Ammon's horn (tissue), 1 donor: ENCODE measurements at regions not wholly inside any gene's neighbourhood (a gene's known extent, or its start where the extent isn't known, plus 50 kb on each side); places are given as distances from the start of the nearest gene placed in this dataset.
A peak's percentile ranks its signal among the peaks of the same experiment; 100 is the strongest.

ENCODE experiments used
- DNase-seq: peaks from one replicate; pipeline ENCODE4 v3.0.0-alpha.2; 2016; ENCODE audit warnings: low spot score

DNA sequence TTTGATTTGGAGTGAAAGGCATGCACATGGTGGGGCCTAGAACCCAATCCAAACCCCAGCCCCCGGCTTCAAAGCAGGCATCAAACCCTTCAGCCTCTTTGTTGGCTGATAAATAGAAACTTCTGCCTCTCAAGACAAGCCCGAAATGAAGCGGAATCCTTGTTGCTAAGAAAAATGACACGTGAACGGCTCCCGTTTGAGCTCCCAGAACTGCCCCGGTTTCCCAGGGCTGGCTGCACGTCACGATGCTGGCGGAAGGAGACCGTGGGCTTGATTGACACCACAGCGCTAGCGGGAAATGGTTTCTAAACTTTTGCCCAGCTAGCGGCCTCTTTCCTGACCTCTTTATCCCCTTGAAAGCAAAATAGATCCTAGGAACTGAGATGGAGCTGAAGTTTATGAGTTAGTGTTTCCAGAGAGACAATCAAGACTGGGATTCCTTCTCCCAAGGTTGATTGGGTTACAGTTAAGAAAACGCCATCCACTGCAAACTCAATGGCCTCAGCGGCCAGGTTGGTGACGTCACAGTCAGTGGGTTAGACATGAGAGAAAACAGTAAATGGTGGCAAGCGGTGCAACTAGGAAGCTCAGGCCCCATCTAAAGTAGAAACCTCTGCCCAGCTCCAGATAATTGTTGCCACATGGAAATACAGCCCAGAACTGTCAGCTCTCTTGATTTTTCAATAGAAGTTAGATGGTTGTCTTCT, 117.0 kb downstream of the ANKRD60 start:
- DNase-seq = no peak

DNA sequence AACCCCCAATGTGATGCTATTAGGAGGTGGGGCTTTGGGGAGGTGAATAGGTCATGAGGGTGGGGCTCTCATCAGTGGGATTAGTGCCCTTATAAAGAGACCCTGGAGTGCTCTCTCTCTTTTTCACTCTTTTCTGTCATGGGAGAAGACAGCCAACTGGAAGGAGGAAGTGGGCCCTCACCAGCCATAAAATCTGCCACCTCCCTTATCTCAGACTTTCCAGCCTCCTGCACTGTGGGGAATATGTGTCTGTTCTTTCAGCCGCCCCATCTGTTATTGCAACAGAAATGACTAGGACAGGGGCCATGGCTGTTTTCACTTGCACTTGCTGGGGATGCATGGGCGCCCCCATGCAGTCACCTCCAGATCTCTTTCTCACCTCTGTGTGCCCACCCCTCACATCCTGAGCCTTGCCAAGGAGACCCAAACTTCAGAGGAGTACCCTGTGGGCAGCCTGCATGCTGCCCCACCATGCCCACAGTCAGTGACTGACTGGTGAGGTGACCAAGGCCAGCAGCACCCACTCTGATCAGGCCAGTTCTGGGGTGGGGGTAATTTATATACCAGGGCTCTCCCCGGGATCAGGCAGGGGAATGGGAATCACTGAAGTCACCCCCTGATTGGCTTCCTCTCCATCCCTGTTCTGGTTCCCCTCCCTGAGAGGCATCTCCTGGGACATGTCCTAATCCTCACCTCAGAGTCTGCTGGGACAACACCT, 118.4 kb downstream of the ANKRD60 start:
- DNase-seq = no peak

DNA sequence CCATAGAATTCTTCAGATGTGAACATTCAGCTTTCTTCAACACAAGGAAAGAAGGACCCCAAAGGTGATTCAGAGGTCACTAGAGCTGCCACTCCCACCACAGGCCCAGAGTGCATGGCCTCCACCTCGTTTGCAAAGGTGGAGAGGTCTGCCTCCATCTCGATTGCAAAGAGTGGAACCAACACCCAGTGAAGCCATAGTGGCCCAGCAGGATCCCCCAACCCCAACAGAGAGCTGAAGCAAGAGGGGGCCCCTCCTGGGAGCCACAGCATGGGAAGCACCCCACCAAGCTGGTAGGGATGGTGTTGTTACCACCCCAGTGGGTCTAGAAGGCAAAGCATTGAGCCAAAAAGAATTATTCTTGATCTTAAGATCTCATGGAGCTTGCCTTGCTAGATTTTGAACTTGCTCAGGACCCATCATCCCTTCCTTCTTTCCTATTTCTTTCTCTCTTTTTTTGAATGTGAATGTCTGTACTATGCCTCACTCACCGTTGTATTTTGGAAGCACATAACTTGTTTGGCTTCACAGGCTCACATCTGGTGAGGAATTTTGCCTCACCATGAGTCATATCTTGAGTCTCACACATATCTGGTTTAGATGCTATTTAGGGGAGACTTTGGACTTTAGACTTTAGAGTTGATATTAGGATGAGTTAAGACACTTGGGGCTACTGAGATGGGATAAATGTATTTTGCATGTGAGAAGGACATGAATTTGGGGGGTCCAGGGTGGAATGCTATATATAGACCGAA, 119.2 kb downstream of the ANKRD60 start:
- DNase-seq = no peak

DNA sequence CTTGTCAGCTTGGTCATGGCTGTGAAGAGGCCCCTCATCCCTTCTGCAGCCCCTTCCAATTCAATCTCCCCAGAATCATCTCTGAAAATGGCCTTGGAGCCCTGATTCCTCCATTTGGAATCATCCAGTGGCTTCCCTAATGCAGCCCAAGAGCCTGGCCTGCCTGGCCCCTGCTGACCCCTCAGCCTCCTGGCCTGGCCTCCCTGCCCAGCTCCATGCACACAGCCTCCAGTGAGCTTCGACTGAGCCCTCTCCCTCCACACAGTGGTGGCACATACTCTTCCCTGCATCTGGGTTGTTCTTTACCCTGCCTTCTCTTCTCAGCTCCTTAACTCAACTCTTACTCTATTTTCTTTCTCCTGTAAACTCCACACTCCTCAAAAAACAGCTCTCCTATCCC, 120.9 kb downstream of the ANKRD60 start:
- no peak for DNase-seq

DNA sequence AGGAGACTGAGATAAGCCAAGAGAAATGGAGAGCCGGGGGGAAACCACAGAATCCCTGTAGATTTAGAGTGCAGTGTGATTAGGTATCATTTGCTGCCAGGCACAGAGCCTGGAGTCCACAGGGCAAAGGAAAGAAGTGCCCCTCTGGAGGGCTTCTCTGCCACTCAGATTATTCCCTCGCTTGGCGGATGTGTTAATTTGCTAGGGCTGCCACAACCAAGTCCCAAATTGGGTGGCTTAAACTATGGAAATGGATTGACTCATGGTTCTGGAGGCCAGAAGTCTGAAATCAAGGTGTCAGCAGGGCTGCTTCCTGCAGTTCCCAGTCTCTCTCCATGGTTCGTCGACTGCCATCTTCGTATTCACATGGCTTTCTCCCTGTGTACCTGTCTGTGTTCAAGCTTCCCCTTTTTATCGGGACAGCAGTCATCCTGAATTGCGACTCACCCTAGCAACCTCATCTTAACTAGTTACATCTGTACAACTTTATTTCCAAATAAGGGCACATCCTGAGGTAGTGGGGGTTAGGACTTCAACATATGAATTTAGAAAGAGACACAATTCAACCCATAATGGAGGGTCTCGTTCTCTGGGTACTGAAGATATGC, 122.2 kb downstream of the ANKRD60 start:
- no peak for DNase-seq

DNA sequence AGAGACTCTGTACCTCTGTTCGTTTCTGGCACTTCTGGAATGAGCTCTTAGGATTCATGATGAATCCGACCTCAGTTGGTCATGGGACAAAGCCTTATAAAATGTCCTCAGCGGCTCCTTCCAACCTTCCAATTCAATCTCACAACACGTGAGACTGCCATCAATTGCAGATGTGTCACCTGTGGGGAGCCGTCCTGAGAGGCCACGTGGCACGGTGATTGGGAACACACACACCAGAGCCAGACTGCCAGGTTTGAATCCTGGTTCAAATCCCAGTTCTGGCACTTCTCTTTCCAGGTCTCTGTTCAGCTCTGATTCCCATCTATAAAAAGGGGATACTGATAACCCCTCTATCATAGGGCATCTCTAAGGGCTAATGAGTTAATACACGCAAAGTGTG, 124.5 kb downstream of the ANKRD60 start:
- no peak for DNase-seq

DNA sequence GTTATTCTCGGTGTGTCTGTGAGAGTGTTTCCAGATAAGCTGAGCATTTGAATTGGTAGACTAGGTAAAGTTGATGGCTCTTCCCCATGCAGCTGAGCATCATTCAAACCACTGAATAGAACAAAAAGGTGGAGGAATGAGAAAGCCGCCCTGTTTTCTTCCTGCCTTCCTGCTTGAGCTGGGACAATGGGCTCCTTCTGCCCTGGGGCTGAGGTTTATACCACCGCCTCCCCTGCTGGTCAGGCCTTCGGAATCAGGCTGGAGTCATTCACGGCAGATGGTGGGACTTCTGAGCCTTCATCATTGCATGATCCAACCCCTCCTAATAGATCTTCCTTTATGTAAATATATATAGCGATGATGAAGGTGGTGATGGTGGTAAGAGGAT, 124.9 kb downstream of the ANKRD60 start:
- no peak for DNase-seq

DNA sequence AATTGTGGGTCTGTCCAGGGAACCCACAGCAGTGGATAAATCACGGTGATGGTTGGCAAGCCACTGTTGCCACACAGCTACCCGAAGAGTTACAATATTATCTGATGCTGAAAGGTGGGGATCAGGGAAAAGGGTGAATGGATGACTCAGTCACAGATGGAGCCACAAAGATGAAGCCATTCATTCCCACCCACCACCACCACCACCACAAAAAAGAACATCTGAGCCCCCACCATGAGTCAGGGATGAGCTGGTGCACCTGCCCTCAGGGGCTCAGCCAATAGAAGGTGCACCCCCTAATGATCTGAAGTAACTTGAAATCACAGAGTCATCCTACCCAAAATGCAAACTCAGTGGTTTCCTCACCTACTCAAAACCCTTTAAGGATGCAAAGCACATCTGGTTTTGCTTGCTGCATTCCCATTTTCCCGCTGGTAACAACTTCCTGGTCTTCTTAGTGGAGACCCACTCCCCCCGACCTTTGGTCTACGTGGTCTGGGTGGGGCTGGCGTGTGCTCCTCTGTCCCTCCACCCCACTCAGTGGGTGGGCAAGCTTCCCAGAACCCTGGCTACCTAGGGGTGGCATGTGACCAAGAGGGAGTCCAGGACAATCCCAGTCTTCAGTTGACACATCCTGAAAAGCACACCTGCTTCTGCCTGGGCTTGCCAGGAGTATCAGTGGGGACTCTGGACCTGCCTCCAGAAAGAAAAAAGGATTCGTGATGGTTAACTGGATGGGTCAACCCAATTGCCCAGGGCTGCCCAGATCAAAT, 125.5 kb downstream of the ANKRD60 start:
- DNase-seq = peak; percentile 15

DNA sequence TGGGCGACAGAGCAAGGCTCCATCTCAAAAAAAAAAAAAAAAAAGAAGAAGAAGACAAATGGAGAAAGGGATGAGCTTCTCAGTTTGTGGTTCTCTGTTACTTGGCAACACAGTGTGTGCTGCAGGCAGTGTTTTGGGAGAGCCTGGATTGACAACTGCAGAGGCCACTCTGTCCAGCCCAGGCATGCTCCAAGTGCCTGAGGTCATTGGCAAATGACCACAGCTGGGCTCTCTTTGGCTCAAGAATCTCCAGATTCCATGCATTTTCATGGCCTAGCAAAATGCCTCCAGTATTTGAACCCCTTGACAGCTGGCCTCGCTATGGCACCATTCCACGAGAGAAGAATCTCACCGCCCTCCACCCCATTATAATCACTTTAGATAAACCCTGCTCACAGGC, 126.2 kb downstream of the ANKRD60 start:
- DNase-seq = no peak

DNA sequence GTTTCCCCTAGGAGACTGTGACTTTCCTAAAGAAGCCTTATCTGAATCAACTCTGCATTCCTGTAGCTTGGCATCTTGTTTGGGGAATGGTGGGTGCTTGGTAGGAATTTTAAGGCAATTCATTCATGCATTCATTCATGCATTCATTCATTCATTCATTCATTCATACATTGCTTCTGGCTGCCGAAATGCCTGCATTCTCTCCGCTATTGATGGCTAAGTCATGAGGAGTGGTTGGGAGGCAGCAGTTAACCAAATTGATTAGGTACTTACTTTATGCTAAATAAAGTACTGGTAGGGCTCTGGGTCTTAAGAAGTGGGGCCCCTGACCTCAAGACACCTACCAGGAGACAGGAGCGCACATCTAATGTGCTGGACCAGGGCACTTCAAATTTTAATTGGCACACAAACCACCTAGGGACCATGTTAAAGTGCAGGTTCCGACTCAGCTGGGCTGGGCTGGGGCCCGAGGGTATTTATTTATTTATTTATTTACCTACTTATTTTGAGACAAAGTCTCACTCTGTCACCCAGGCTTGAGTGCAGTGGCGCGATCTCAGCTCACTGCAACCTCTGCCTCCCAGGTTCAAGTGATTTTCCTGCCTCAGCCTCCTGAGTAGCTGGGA, 127.6 kb downstream of the ANKRD60 start:
- DNase-seq = no peak

DNA sequence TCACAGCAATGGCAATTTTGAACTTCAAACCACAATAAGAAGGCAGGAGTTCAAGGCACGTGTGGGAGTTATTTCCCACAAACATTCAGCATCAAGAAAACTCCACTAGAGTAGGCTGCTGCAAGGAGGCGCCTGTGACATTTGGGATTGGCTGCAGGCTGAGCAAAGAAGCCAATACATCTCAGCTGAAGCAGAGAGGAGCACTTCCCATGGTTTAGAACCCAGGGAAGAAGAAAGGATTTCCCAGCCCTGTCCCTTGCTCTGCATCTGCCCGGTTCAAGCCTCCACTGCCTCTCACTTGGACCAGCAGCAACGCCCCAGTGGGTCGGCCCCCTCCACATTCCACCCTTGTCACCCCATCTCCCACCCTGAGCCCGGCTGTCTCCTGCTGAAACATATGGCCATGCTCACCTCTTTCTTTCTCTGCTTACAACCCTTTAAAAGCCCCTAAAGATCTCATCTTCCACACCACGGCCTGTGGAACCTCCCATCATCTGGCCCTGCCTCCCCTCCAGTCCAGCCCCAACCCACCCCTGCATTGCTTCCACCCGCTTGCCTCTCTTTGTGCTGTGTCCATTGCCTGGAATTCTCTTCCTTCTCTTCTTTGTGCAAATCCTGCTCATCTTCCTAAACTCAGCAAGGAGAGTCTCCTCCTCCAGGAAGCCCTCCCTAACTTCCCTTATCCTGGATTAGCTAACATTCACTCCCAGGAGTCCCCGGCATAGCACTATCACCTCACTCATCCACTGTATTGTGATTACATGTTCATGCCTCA, 128.3 kb downstream of the ANKRD60 start:
- DNase-seq = no peak

DNA sequence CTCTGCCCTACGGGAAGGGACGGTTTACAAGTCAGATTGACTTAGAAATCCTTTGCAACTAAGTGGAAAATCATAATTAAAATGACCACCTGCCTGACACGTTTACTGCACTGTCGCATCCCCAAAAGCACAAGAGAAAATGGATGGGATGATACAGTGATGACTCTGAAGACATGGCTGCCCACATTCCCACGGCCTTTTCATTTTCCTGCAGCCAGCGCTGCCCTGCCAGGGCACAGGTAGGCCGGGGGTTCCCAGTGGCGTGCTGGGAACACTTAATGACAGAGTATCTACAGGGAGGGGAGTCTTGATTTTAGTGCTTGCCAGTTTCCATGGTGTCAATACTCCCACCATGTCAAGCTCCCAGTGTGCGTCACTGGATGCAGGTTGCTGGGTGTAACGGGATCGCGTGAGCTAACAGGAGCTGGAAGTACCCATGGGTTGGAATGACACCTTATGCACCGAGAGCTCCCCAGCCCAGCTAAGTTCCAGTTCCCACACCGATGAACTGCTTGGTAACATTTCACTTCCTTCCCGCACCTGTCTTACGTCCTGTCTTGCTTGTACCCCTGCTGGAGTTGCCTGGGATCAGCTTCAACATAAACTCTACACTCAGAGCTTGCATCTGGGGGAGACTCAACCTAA, 129.0 kb downstream of the ANKRD60 start:
- no peak for DNase-seq

DNA sequence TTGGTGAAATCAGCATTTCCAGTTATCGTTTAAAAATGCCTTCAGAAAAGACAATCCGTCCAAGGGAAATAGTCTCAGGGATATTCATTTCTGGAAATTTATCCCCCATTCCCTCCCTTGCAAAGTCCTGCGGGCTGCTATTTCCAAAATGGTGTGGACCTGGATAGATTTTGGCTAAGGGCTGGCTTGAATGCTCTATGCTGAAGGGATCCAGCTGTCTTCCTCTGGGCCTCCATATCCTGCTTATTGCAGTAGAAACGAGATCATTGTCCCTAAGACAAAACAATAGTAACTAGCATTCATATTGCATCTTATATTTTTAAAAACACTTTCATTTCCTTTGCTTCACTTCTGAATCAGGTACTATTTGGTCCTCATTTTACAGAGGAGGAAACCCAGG, 129.9 kb downstream of the ANKRD60 start:
- no peak for DNase-seq

DNA sequence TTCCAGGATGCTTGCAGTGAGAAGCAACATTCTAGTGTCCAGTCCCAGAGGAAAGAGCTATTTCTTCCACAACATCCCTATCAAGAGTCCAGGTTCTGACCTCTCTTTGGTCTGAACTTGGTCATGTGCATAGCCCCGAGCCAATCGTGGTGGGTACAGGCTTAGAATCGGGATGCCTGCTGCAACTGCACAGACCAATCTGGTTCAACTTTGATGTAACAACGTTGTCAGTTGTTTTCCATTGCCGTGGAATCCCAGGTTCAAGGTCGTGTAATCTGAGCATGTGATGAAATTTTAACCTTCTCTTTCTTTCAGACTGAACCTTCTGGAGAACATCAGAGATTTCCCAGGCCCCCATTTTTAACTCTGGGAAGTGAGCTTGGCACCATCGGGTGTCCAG, 130.5 kb downstream of the ANKRD60 start:
- no peak for DNase-seq

DNA sequence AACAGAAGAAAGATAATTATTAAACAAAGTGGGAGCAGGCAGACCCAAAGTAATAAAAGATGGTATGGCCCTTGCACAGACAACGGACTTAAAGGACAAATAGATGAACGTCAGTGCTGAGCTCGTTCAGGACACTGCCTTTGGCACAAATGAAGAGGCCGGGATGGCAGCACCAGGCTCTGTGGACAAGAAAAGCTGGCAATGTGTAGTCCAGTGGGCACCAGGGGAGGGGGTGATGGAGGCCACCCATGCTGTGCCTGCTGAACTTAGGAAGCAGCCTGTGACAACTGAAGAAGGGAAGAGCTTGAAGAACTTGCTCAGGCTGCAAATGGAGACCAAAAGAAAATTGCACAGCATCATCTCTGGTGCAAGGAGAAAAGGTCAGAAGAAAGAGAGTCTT, 131.0 kb downstream of the ANKRD60 start:
- no peak for DNase-seq

DNA sequence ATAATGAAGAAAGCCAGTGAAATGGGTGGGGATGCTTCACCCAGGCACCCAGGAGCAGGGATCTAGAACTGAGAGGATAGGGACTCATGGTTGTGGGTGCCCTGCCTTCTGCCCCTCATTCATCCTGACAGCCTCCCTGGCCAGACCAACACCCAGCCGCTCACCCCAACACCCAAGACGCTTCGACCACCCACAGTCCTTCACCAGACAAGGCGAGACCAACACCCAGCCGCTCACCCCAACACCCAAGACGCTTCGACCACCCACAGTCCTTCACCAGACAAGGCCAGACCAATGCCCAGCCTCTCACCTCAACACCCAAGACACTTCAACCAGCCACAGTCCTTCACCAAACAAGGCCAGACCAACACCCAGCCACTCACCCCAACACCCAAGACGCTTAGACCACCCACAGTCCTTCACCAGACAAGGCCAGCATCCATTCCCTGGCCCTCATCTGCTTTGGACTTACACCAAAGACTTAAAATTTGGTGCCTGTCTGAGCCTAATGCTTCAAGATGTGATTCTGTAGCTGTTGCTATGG, 131.5 kb downstream of the ANKRD60 start:
- DNase-seq = no peak

DNA sequence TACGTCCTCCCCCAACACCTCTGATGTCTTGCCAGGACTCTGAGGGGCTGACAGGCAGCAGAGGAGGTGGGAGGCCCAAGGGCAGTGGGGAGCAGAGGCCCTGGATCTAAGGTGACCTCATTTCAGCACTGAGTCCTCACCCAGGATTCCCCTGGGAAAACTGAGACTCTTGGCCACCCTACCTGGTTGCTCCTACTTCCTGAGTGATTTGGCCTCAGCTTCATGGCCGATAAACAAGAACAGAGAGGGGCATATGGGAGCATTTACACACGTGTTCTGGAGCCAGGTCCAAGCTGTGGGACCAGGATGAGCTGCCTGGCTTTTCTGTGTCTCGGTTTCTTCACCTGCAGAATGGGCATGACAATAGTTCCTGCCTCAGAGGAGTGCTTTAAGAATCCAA, 133.8 kb downstream of the ANKRD60 start:
- no peak for DNase-seq

DNA sequence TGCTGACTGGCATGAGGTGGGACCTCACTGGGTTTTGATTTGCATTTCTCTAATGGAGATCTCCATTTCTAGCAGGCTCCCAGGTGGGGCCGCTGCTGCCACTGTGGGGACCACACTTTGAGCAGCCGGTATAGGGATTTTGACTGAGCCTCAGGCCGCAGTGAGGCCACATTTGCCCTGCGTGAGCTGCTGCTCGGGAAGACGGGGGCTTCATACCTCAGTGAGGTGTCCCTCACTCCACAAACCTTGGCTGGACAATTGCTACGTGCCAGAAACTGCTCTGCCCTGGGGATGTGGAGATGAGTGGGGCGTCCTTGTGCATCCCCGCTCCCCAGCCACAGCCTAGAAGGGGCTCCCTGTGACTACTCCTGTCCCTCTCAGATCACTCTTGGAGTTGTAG, 134.3 kb downstream of the ANKRD60 start:
- no peak for DNase-seq

DNA sequence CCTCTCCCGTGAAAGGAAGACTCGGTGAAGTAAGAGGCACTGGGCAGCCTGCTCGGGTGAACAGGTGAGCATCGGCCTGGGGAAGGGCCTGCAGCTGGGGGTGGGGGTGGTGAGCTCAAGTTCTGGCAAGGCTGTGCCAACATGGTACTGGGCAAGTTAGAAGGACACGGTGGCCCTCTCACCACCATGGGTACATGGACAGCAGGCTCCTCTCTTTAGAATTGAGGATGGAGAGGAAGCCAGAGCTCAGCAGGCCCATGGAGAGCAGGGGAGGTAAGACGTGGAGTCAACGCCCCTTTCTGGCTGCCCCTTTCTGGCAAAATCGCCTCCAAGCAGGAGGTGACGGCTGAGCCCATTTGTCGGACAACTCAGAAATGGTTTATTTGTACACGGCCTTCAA, 135.6 kb downstream of the ANKRD60 start:
- no peak for DNase-seq

DNA sequence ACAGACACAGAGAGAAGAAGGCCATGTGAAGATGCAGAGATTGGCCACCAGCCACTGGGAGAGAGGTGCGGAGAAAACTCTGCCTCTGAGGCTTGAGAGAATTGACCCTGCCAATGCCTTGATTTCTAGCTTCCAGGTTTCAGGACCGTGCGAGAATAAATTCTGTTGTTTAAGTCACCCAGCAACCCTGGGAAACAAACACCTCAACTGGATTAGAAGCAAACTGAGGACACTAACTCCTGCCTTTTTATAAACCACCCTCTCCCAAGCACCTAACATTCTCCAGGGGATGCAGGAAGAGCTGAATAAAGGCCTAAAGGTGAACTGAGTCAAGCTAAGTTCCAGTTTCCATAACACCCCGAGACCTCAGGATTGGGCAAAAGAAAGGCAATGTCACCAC, 136.1 kb downstream of the ANKRD60 start:
- DNase-seq = no peak
